ENCODE measurements at regions not wholly inside any gene's neighbourhood (a gene's known extent, or its start where the extent isn't known, plus 50 kb on each side); places are given as distances from the start of the nearest gene placed in this dataset.

DNA sequence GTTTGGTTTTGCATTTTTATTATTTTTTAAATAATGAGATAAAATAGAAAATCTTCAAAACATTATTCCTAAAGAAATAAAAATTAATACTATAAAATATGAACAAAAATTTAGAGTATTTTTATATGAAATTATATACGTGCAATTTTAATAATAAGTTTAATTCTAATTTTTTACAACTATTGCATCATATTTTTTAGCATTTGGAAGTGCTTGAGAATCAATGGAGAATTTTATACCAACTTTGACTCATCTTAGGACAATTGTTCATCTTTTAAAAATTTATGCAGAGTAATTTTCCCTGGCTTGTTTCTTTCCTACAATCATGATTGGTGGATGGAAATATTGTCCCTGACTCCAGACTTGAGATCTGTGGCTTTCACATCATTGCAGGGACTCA, 362.5 kb downstream of the MRPL39 start:
- Mint-ChIP-seq H3K9me3 (ENCODE audit: unreplicated experiment) (no peaks in the 10 kb centered on the region), H3K4me1 (ENCODE audit: low read depth, unreplicated experiment) (no peaks in the 10 kb centered on the region), H3K4me3 (ENCODE audit: unreplicated experiment) (no peak overlapping the region), H3K27ac (ENCODE audit: unreplicated experiment) (no peak overlapping the region), H3K36me3 (ENCODE audit: low read depth, unreplicated experiment) (no peaks in the 10 kb centered on the region), H3K27me3 (ENCODE audit: low read depth, unreplicated experiment) (no peaks in the 10 kb centered on the region)
- no peak overlapping the region for H3K4me3 ChIP-seq (ENCODE audit: insufficient read depth, low read depth, low read length)
- H3K27me3 ChIP-seq (ENCODE audit: insufficient read depth, low read length) = no peaks in the 10 kb centered on the region
- H3K9ac ChIP-seq (ENCODE audit: low read length) = no peak overlapping the region
- no peaks in the 10 kb centered on the region for H3K4me1 ChIP-seq (ENCODE audit: insufficient read depth, low read length)
- H3K79me2 ChIP-seq (ENCODE audit: insufficient read depth, low read length) = no peaks in the 10 kb centered on the region
- FAIRE-seq = no peak
- TF ChIP-seq CTCF (IDR thresholded peaks at IDR 0.05; ENCODE audit: insufficient read depth, low read depth, low read length) (no peak), EZH2 (IDR thresholded peaks at IDR 0.05; ENCODE audit: insufficient read depth, low read length) (no peak)
- no peaks in the 10 kb centered on the region for H4K20me1 ChIP-seq (ENCODE audit: insufficient read depth, low read length)
- H2AFZ ChIP-seq (ENCODE audit: low read depth, low read length) = no peak overlapping the region
- no peak for DNase-seq (ENCODE audit: low read depth)
- H3K4me2 ChIP-seq (ENCODE audit: low read length) = no peak overlapping the region
- H3K27ac ChIP-seq (ENCODE audit: low read depth, low read length) = no peak overlapping the region
- no peaks in the 10 kb centered on the region for H3K9me3 ChIP-seq (ENCODE audit: insufficient read depth, low read depth, low read length)
- no peaks in the 10 kb centered on the region for H3K36me3 ChIP-seq (ENCODE audit: insufficient read depth, low read length)

DNA sequence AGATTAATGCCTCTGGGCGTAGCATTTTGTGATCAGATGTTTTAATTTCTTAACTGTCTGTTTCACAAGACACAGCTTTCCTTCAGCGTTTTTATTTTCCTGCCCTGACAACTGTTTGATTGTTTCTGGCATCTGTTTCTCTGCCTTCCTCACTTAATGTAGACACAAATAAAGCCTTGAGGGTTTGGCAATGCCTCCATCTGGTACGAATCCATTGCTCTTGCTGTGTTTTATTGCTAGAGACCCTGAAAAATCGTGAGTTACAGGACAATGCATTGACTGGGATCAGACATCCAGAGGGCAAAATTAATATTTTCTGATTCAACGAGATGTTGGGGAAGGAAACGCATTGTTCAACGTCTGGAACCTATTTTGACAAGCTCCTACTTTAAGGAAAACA, 363.5 kb downstream of the MRPL39 start:
- H3K36me3 Mint-ChIP-seq (ENCODE audit: low read depth, unreplicated experiment) = no peaks in the 10 kb centered on the region
- Histone ChIP-seq H3K79me2 (ENCODE audit: insufficient read depth, low read length) (no peaks in the 10 kb centered on the region), H3K27ac (ENCODE audit: low read depth, low read length) (no peak overlapping the region), H4K20me1 (ENCODE audit: insufficient read depth, low read length) (no peaks in the 10 kb centered on the region), H3K27me3 (ENCODE audit: insufficient read depth, low read length) (no peaks in the 10 kb centered on the region), H3K36me3 (ENCODE audit: insufficient read depth, low read length) (no peaks in the 10 kb centered on the region), H3K4me3 (ENCODE audit: insufficient read depth, low read depth, low read length) (no peak overlapping the region), H3K9ac (ENCODE audit: low read length) (no peak overlapping the region), H2AFZ (ENCODE audit: low read depth, low read length) (no peak overlapping the region), H3K4me1 (ENCODE audit: insufficient read depth, low read length) (no peaks in the 10 kb centered on the region), H3K4me2 (ENCODE audit: low read length) (no peak overlapping the region), H3K9me3 (ENCODE audit: insufficient read depth, low read depth, low read length) (no peaks in the 10 kb centered on the region)
- DNase-seq (ENCODE audit: low read depth) (no peak), FAIRE-seq (no peak)
- no peaks in the 10 kb centered on the region for H3K4me1 Mint-ChIP-seq (ENCODE audit: low read depth, unreplicated experiment)
- H3K4me3 Mint-ChIP-seq (ENCODE audit: unreplicated experiment) = no peak overlapping the region
- no peak for TF ChIP-seq CTCF (IDR thresholded peaks at IDR 0.05; ENCODE audit: insufficient read depth, low read depth, low read length)
- no peaks in the 10 kb centered on the region for H3K9me3 Mint-ChIP-seq (ENCODE audit: unreplicated experiment)
- no peaks in the 10 kb centered on the region for H3K27me3 Mint-ChIP-seq (ENCODE audit: low read depth, unreplicated experiment)
- no peak overlapping the region for H3K27ac Mint-ChIP-seq (ENCODE audit: unreplicated experiment)

DNA sequence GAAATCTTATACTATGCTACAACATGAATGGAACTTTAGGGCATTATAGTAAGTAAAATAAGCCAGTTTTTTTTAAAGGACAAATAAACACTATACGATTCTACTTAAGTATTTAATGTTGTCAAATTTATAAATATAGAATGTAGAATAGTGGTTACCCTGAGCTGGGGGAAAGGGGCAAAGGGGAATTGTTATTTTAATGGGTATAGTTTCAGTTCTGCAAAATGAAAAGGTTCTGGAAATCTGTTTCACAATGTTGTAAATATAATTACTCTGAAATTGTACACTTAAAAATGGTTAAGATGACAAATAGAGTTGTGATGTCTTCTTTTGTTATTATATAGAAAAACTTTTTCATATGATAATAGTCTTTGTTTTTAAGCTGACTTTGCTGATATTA, 366.3 kb downstream of the MRPL39 start:
- H3K9me3 ChIP-seq (ENCODE audit: insufficient read depth, low read depth, low read length) = no peaks in the 10 kb centered on the region
- no peak overlapping the region for H3K4me2 ChIP-seq (ENCODE audit: low read length)
- Mint-ChIP-seq H3K36me3 (ENCODE audit: low read depth, unreplicated experiment) (no peaks in the 10 kb centered on the region), H3K9me3 (ENCODE audit: unreplicated experiment) (no peaks in the 10 kb centered on the region), H3K4me1 (ENCODE audit: low read depth, unreplicated experiment) (no peaks in the 10 kb centered on the region), H3K27ac (ENCODE audit: unreplicated experiment) (no peak overlapping the region), H3K4me3 (ENCODE audit: unreplicated experiment) (no peak overlapping the region), H3K27me3 (ENCODE audit: low read depth, unreplicated experiment) (no peaks in the 10 kb centered on the region)
- H3K27me3 ChIP-seq (ENCODE audit: insufficient read depth, low read length) = no peaks in the 10 kb centered on the region
- H3K9ac ChIP-seq (ENCODE audit: low read length) = no peak overlapping the region
- DNase-seq (ENCODE audit: low read depth) (no peak), FAIRE-seq (no peak)
- H3K4me1 ChIP-seq (ENCODE audit: insufficient read depth, low read length) = no peaks in the 10 kb centered on the region
- no peak for TF ChIP-seq EZH2 (IDR thresholded peaks at IDR 0.05; ENCODE audit: insufficient read depth, low read length)
- no peak for TF ChIP-seq CTCF (IDR thresholded peaks at IDR 0.05; ENCODE audit: insufficient read depth, low read depth, low read length)
- H3K79me2 ChIP-seq (ENCODE audit: insufficient read depth, low read length) = no peaks in the 10 kb centered on the region
- no peaks in the 10 kb centered on the region for H3K36me3 ChIP-seq (ENCODE audit: insufficient read depth, low read length)
- H3K4me3 ChIP-seq (ENCODE audit: insufficient read depth, low read depth, low read length) = no peak overlapping the region
- H2AFZ ChIP-seq (ENCODE audit: low read depth, low read length) = no peak overlapping the region
- H3K27ac ChIP-seq (ENCODE audit: low read depth, low read length) = no peak overlapping the region
- H4K20me1 ChIP-seq (ENCODE audit: insufficient read depth, low read length) = no peaks in the 10 kb centered on the region

All from astrocyte (in vitro differentiated cells and primary cell).